Calu3 (cell line): ENCODE measurements at regions not wholly inside any gene's neighbourhood (a gene's known extent, or its start where the extent isn't known, plus 50 kb on each side); places are given as distances from the start of the nearest gene placed in this dataset.
A peak's percentile ranks its signal among the peaks of the same experiment; 100 is the strongest.

ENCODE experiments used
- BruUV-seq: library from RNA; stranded (reverse); fragments of 400-500 nt; replicated peaks from 2 replicates; lab custom pipeline; 2021; lab: Mats Ljungman, UMichigan
- CTCF ChIA-PET: fragments of 300-600 bp; sonication (Branson Sonifier 250); formaldehyde crosslinking; loops from one replicate; lab custom pipeline; 2022; ENCODE audit warnings: antibody characterized with exemption; lab: Charles Lee
- DNase-seq: peaks from one replicate; pipeline ENCODE4 v3.0.0; 2022
- H3K27ac Mint-ChIP-seq: one replicate; pipeline ENCODE4 v1.8.0; 2022; ENCODE audit warnings: mixed read lengths; ENCODE audit not compliant: unreplicated experiment
- H3K27me3 Mint-ChIP-seq: one replicate; pipeline ENCODE4 v1.8.0; 2022; ENCODE audit warnings: mixed read lengths; ENCODE audit not compliant: unreplicated experiment
- H3K36me3 Mint-ChIP-seq: one replicate; pipeline ENCODE4 v1.8.0; 2022; ENCODE audit warnings: mild to moderate bottlenecking, moderate library complexity, mixed read lengths; ENCODE audit not compliant: insufficient read depth, unreplicated experiment
- H3K4me1 Mint-ChIP-seq: one replicate; pipeline ENCODE4 v1.8.0; 2022; ENCODE audit warnings: mild to moderate bottlenecking, low read depth, mixed read lengths; ENCODE audit not compliant: unreplicated experiment
- H3K4me3 Mint-ChIP-seq: one replicate; pipeline ENCODE4 v1.8.0; 2022; ENCODE audit warnings: mild to moderate bottlenecking, low read depth, moderate library complexity, mixed read lengths; ENCODE audit not compliant: unreplicated experiment
- H3K9me3 Mint-ChIP-seq: one replicate; pipeline ENCODE4 v1.8.0; 2022; ENCODE audit warnings: low read depth, mixed read lengths; ENCODE audit not compliant: unreplicated experiment
- intact Hi-C: fragments of 100-400 bp; cut with micrococcal nuclease; formaldehyde crosslinking; loops from one replicate; pipeline ENCODE4 v1.10.0; 2022; ENCODE audit not compliant: unreplicated experiment
- TF ChIP-seq, protein P1 (sequence below): fragments of 200-600 bp; IDR thresholded peaks from one replicate; pipeline ENCODE4 v1.8.0; 2022; ENCODE audit warnings: antibody characterized with exemption; ENCODE audit not compliant: unreplicated experiment

DNA sequence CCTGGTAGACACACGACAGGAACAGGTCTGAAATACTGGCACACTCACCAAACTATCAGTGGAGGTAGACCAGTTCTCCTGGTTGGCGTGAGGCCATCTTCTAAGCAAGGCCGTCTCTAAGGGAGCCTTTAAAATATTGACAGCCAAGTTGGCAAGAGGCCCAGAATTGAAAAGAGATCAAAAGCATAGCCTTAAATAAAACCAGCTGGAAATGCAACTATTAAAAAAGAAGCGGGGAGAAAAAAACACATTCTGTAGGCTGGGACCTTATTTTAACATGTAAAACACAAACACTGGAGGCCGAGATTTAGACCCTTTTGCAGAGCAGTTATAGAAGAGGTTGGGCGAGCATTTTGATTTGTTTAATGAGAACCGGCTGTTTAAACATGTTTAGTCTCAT is 233.0 kb upstream of the CLNK start:
- Mint-ChIP-seq H3K4me3 (no peak overlapping the region), H3K27ac (no peak overlapping the region), H3K9me3 (no peaks in the 10 kb centered on the region), H3K4me1 (peaks cover 9% of the 10 kb centered on the region), H3K36me3 (no peaks in the 10 kb centered on the region), H3K27me3 (no peaks in the 10 kb centered on the region)
- DNase-seq = peak; percentile 43
- CTCF ChIA-PET = interaction anchor here (0.5 kb wide), 1 partner anchor 46 kb away, joined by 3 read pairs; no protein-coding TSS in a partner anchor
- intact Hi-C loops = no loop called here
- TF ChIP-seq, protein P1, sequence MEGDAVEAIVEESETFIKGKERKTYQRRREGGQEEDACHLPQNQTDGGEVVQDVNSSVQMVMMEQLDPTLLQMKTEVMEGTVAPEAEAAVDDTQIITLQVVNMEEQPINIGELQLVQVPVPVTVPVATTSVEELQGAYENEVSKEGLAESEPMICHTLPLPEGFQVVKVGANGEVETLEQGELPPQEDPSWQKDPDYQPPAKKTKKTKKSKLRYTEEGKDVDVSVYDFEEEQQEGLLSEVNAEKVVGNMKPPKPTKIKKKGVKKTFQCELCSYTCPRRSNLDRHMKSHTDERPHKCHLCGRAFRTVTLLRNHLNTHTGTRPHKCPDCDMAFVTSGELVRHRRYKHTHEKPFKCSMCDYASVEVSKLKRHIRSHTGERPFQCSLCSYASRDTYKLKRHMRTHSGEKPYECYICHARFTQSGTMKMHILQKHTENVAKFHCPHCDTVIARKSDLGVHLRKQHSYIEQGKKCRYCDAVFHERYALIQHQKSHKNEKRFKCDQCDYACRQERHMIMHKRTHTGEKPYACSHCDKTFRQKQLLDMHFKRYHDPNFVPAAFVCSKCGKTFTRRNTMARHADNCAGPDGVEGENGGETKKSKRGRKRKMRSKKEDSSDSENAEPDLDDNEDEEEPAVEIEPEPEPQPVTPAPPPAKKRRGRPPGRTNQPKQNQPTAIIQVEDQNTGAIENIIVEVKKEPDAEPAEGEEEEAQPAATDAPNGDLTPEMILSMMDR = no peak
- no TSS peak for BruUV-seq

DNA sequence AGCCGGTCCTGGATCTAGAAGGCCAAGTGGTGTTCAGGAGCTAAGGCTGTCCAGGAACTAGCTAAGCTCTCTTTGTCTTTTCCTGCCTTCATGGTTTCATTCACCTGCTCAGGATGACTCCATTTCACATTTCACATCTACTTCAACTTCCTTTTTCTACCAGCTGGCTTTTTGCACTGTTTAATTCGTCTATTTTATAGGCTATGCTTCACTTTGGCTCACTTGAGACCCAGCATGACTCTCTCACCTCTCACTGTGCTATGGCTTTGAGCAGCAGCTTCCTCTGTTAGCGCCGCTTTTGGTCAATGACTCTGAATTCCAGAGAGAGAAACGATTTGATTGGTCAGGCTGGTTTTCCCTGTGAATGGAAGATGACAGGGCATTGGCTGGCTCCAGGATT is 213.5 kb upstream of the CLNK start:
- TF ChIP-seq, protein P1 = no peak
- no TSS peak for BruUV-seq
- Mint-ChIP-seq H3K27ac (no peak overlapping the region), H3K36me3 (no peaks in the 10 kb centered on the region), H3K9me3 (no peaks in the 10 kb centered on the region), H3K4me1 (no peaks in the 10 kb centered on the region), H3K27me3 (peaks cover 15% of the 10 kb centered on the region), H3K4me3 (no peak overlapping the region)
- no peak for DNase-seq
- CTCF ChIA-PET = no interaction called here
- intact Hi-C loops = no loop called here

DNA sequence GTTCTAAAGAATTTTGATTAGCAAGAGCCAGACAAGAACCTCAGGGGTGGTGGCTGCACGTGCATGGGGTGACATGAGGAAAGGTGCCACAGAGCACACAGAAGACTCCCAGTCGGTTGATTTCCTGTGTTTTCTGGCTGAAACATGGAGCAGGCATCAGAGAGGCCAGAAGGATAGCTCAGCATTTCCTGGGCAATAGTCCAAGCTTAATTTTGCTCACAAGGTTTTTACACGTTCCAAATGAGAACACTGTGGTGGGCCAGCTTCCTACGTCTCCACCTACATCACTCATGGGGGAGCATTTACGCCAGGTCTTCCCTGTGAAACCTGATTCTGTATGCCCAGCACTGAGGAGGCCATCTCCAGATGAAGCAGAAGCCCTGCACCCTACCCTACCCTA is 212.5 kb upstream of the CLNK start:
- no peaks in the 10 kb centered on the region for H3K4me1 Mint-ChIP-seq
- no peak overlapping the region for H3K4me3 Mint-ChIP-seq
- CTCF ChIA-PET = no interaction called here
- H3K36me3 Mint-ChIP-seq = no peaks in the 10 kb centered on the region
- H3K27ac Mint-ChIP-seq = no peak overlapping the region
- peaks cover 15% of the 10 kb centered on the region for H3K27me3 Mint-ChIP-seq
- DNase-seq = no peak
- TF ChIP-seq, protein P1 = no peak
- H3K9me3 Mint-ChIP-seq = no peaks in the 10 kb centered on the region
- BruUV-seq = no TSS peak
- intact Hi-C loops = no loop called here

DNA sequence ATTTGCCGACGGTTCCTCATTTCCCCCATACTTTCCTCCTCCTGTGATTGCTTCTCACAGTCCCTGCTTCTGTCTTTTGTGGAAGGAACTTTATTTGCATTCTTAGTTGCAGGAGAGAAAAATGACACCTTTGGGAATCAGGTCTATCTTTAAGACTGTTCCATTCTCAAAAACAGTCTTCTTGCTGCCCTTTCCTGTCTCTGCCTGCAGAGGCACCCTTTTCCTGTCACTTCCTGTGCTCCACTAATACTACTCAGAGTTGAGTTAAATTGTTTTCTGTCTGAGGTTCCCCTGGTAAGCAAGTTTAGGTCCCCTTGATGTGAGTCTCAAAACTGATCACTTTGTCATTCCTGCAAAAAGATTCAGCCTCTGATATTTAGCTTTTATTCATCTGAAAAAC is 208.8 kb upstream of the CLNK start:
- Mint-ChIP-seq H3K27ac (no peak overlapping the region), H3K9me3 (no peaks in the 10 kb centered on the region), H3K36me3 (no peaks in the 10 kb centered on the region), H3K4me3 (no peak overlapping the region), H3K27me3 (peaks cover 15% of the 10 kb centered on the region), H3K4me1 (no peaks in the 10 kb centered on the region)
- intact Hi-C loops = no loop called here
- DNase-seq = peak; percentile 1
- no TSS peak for BruUV-seq
- CTCF ChIA-PET = interaction anchor here (1.1 kb wide), 1 partner anchor 15 kb away, joined by 3 read pairs; no protein-coding TSS in a partner anchor
- TF ChIP-seq, protein P1 = no peak
